A549 (cell line): ENCODE measurements at regions not wholly inside any gene's neighbourhood (a gene's known extent, or its start where the extent isn't known, plus 50 kb on each side); places are given as distances from the start of the nearest gene placed in this dataset.

ENCODE experiments used
- ATAC-seq, 2 experiments: fragments of 200-7000 bp in 1 of 2; fragments of >200 bp in 1 of 2; cut with Nextera tagmentation in 1 of 2; cut with Tn5 transposase in 1 of 2; 3 replicates each; pipeline versions ENCODE4 v1.8.0 to v1.9.1; 2018 to 2020; ENCODE audit warnings: mild to moderate bottlenecking in 1 of 2, moderate library complexity in 1 of 2
- CTCF ChIA-PET: fragments of 300-600 bp; sonication (Branson Sonifier 250); formaldehyde crosslinking; extraction: SDS; loops from one replicate; lab custom pipeline; 2021; ENCODE audit warnings: antibody characterized with exemption, inconsistent platforms; lab: Yijun Ruan, JAX
- POLR2A ChIA-PET: fragments of 350-600 bp; formaldehyde crosslinking; extraction: SDS; loops from one replicate; lab custom pipeline; 2021; ENCODE audit warnings: antibody characterized with exemption, inconsistent platforms; lab: Yijun Ruan, JAX
- DNase-seq, 2 experiments: peaks; one replicate each; pipeline versions ENCODE4 v3.0.0 to v3.0.0-alpha.2; 2011 to 2016; ENCODE audit warnings: low read depth in 1 of 2, low spot score in 1 of 2
- FAIRE-seq: peaks from 2 replicates; lab custom pipeline; 2011; peaks lifted over from hg19 to GRCh38; lab: Jason Lieb, UNC
- H3K27ac ChIP-seq, 2 experiments: fragments of >200 bp; sonication (Bioruptor Twin); formaldehyde crosslinking; 3 replicates each; pipeline ENCODE4 v1.5.1; 2016 to 2017
- H3K4me1 ChIP-seq: fragments of >200 bp; sonication (Bioruptor Twin); formaldehyde crosslinking; 3 replicates; pipeline ENCODE4 v1.6.1; 2016
- H3K4me2 ChIP-seq: fragments of >200 bp; sonication (Bioruptor Twin); formaldehyde crosslinking; 3 replicates; pipeline ENCODE4 v1.6.1; 2016
- H3K4me3 ChIP-seq: fragments of >200 bp; sonication (Bioruptor Twin); formaldehyde crosslinking; 3 replicates; pipeline ENCODE4 v1.5.1; 2016
- H3K9me3 ChIP-seq: fragments of >200 bp; sonication (Bioruptor Twin); formaldehyde crosslinking; 3 replicates; pipeline ENCODE4 v1.6.1; 2016
- CEBPB ChIP-seq, 2 experiments: fragments of >200 bp in 1 of 2; sonication (Bioruptor Twin) in 1 of 2; formaldehyde crosslinking in 1 of 2; IDR thresholded peaks; 2 replicates each; pipeline ENCODE4 v1.6.1; 2012 to 2016
- CHD4 ChIP-seq: fragments of 200-600 bp; sonication (generic); IDR thresholded peaks from 2 replicates; pipeline ENCODE4 v1.6.1; 2016; ENCODE audit warnings: antibody characterized with exemption, mild to moderate bottlenecking, borderline replicate concordance
- E2F6 ChIP-seq: IDR thresholded peaks from 2 replicates; pipeline ENCODE4 v1.6.1; 2012; ENCODE audit warnings: low read depth, borderline replicate concordance
- EHMT2 ChIP-seq: fragments of 200-600 bp; sonication (generic); IDR thresholded peaks from 2 replicates; pipeline ENCODE4 v1.6.1; 2016; ENCODE audit warnings: antibody characterized with exemption, low read depth, mild to moderate bottlenecking, moderate library complexity
- EP300 ChIP-seq, 2 experiments: fragments of >200 bp; sonication (Bioruptor Twin); formaldehyde crosslinking; IDR thresholded peaks; 2 replicates in 1 of 2; 3 replicates in 1 of 2; pipeline ENCODE4 v1.6.1; 2016 to 2017
- FOSB ChIP-seq: fragments of 250-450 bp; sonication (Bioruptor Pico); IDR thresholded peaks from 2 replicates; pipeline ENCODE4 v1.5.0; 2020; ENCODE audit warnings: mild to moderate bottlenecking, moderate library complexity
- FOXS1 ChIP-seq: fragments of 250-450 bp; sonication (Bioruptor Pico); IDR thresholded peaks from 2 replicates; pipeline ENCODE4 v1.5.0; 2020; ENCODE audit warnings: mild to moderate bottlenecking, moderate library complexity
- HDAC2 ChIP-seq: fragments of 200-600 bp; sonication (generic); IDR thresholded peaks from 2 replicates; pipeline ENCODE4 v1.6.1; 2016
- HEYL ChIP-seq: fragments of 250-450 bp; sonication (Bioruptor Pico); IDR thresholded peaks from 2 replicates; pipeline ENCODE4 v1.8.0; 2021; ENCODE audit warnings: mild to moderate bottlenecking, moderate library complexity
- HOXB13 ChIP-seq: fragments of 250-450 bp; sonication (Bioruptor Pico); IDR thresholded peaks from 2 replicates; pipeline ENCODE4 v1.5.0; 2020; ENCODE audit warnings: low read depth, mild to moderate bottlenecking, moderate library complexity
- JUN ChIP-seq, 2 experiments: fragments of >200 bp; sonication (Bioruptor Twin); formaldehyde crosslinking; IDR thresholded peaks; 2 replicates in 1 of 2; 3 replicates in 1 of 2; pipeline ENCODE4 v1.6.1; 2016 to 2017
- KDM1A ChIP-seq: fragments of 200-600 bp; sonication (generic); IDR thresholded peaks from 2 replicates; pipeline ENCODE4 v1.6.1; 2016; ENCODE audit warnings: low read depth, mild to moderate bottlenecking
- MAFK ChIP-seq: fragments of 450-650 bp; IDR thresholded peaks from 2 replicates; pipeline ENCODE4 v1.6.1; 2014; ENCODE audit not compliant: partially characterized antibody
- MAZ ChIP-seq: fragments of 150-350 bp; IDR thresholded peaks from 2 replicates; pipeline ENCODE4 v1.6.1; 2014; ENCODE audit warnings: antibody characterized with exemption, low read depth, low read length, borderline replicate concordance
- NFE2L2 ChIP-seq: fragments of 150-350 bp; conservative IDR thresholded peaks from 2 replicates; pipeline ENCODE4 v1.6.1; 2014; ENCODE audit warnings: low read length
- POLR2A ChIP-seq: IDR thresholded peaks from 2 replicates; pipeline ENCODE4 v1.6.1; 2012; ENCODE audit warnings: mild to moderate bottlenecking, low read length
- RCOR1 ChIP-seq: fragments of 150-350 bp; IDR thresholded peaks from 2 replicates; pipeline ENCODE4 v1.6.1; 2014; ENCODE audit warnings: antibody characterized with exemption, low read length, low read depth
- REST ChIP-seq: fragments of 200-600 bp; sonication (generic); IDR thresholded peaks from 2 replicates; pipeline ENCODE4 v1.6.1; 2016; ENCODE audit warnings: antibody characterized with exemption, mild to moderate bottlenecking, moderate library complexity
- SREBF2 ChIP-seq: fragments of 450-650 bp; IDR thresholded peaks from 2 replicates; pipeline ENCODE4 v1.6.1; 2014; ENCODE audit warnings: mild to moderate bottlenecking, moderate library complexity
- TFCP2L1 ChIP-seq: fragments of 250-450 bp; sonication (Bioruptor Pico); IDR thresholded peaks from 2 replicates; pipeline ENCODE4 v1.5.0; 2021; ENCODE audit warnings: mild to moderate bottlenecking
- TP53 ChIP-seq: fragments of 250-450 bp; sonication (Bioruptor Pico); IDR thresholded peaks from 2 replicates; pipeline ENCODE4 v1.5.0; 2021; ENCODE audit warnings: mild to moderate bottlenecking, moderate library complexity
- ZC3H11A ChIP-seq: fragments of 450-650 bp; IDR thresholded peaks from 2 replicates; pipeline ENCODE4 v1.6.1; 2014; ENCODE audit warnings: antibody characterized with exemption, mild to moderate bottlenecking
- WGBS: methylation state at CpG from one replicate; pipeline ENCODE4 v1.1.6; 2017; ENCODE audit errors: missing lambda C conversion rate; 5-methylcytosine and 5-hydroxymethylcytosine counted together
- TF ChIP-seq, protein P1 (sequence below): fragments of >200 bp; sonication (Bioruptor Twin); formaldehyde crosslinking; IDR thresholded peaks from 3 replicates; pipeline ENCODE4 v1.6.1; 2016

- Histone ChIP-seq H3K27ac (no peak overlapping the region), H3K4me2 (no peak overlapping the region), H3K4me3 (no peak overlapping the region), H3K4me1 (no peaks in the 10 kb centered on the region), H3K9me3 (no peaks in the 10 kb centered on the region)
- DNase-seq: no peak
- 1% methylated on average over 4 of the region's 4 CpGs for WGBS
- CTCF ChIA-PET: interaction anchor here (1.8 kb wide), 1 partner anchor 10 kb away, joined by 4 read pairs; no protein-coding TSS in a partner anchor
- no peak for TF ChIP-seq FOSB (CRISPR knock-in tag)
- TF ChIP-seq E2F6: no peak
- no peak for FAIRE-seq
- ATAC-seq: no peak
- POLR2A ChIA-PET: no interaction called here
Measured at GRCh38 chr11:15735706-15736105, 620.6 kb downstream of the SOX6 start.

DNA sequence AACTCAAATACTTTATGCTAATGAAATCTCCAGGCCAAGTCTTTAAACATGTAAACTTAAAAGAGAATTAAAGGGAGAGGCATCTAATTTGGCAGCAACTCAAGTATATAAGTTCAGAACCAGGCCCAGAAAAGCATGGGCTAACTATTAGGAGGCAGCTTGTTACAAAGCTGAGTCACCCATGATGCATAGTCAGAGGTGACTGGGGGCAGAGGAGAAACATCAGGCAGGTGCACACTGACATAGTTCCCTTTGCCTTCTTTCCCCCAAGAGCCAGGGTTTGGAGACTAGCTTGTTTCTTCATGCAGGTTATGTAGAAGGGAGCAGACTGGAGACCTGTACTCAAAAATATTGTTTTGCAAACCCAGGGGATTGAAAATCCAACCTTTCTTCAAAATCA lies 619.0 kb downstream of the SOX6 start:
- H3K4me3 ChIP-seq: no peak overlapping the region
- no peak overlapping the region for H3K4me2 ChIP-seq
- H3K9me3 ChIP-seq: no peaks in the 10 kb centered on the region
- CTCF ChIA-PET: no interaction called here
- TF ChIP-seq FOXS1 (CRISPR knock-in tag): no peak
- no peak for TF ChIP-seq ZC3H11A
- no peak for TF ChIP-seq HOXB13 (CRISPR knock-in tag)
- TF ChIP-seq HDAC2: no peak
- TF ChIP-seq JUN (IDR thresholded peaks at IDR 0.05): no peak
- no peak for TF ChIP-seq CHD4
- TF ChIP-seq, all 56 proteins: peak for 0
- ATAC-seq (no peak), FAIRE-seq (no peak), DNase-seq (no peak)
- H3K27ac ChIP-seq: no peak overlapping the region
- POLR2A ChIA-PET: no interaction called here
- H3K4me1 ChIP-seq: no peaks in the 10 kb centered on the region

DNA sequence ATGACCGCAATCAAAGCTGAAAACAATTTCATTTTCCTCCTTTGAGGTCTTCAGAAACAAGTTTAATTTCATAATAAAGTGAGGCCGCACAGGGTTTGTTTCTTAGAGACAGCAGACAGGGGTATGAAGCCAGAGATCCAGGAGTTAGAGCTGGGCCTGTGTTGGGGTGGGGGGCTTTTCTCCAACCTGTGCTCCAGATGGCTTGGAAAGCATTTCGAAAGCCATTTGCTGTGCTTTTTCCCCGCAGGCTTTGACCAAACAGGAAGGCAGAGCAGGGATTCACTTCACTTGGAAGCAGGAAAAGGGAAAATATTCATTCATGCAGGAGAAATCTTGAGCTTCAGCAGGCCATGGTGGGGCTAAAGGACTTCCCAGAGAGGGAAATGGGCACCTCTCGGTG lies 617.4 kb downstream of the SOX6 start:
- no peak for ATAC-seq
- Histone ChIP-seq H3K9me3 (no peaks in the 10 kb centered on the region), H3K4me3 (no peak overlapping the region), H3K27ac (no peak overlapping the region), H3K4me2 (no peak overlapping the region), H3K4me1 (no peaks in the 10 kb centered on the region)
- 37% methylated on average over 5 of the region's 5 CpGs for WGBS
- TF ChIP-seq SREBF2 (no peak), NFE2L2 (no peak), REST (no peak), KDM1A (no peak), CEBPB (IDR thresholded peaks at IDR 0.05) (no peak), MAFK (no peak), EHMT2 (no peak), FOSB (CRISPR knock-in tag) (no peak), POLR2A (no peak), RCOR1 (no peak), TFCP2L1 (CRISPR knock-in tag) (no peak), MAZ (no peak), EP300 (IDR thresholded peaks at IDR 0.05) (no peak), HEYL (CRISPR knock-in tag) (no peak), TP53 (CRISPR knock-in tag) (no peak)
- TF ChIP-seq, protein P1, sequence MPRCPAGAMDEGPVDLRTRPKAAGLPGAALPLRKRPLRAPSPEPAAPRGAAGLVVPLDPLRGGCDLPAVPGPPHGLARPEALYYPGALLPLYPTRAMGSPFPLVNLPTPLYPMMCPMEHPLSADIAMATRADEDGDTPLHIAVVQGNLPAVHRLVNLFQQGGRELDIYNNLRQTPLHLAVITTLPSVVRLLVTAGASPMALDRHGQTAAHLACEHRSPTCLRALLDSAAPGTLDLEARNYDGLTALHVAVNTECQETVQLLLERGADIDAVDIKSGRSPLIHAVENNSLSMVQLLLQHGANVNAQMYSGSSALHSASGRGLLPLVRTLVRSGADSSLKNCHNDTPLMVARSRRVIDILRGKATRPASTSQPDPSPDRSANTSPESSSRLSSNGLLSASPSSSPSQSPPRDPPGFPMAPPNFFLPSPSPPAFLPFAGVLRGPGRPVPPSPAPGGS: no peak
- no peak for DNase-seq
- ChIA-PET CTCF (interaction anchor here (0.6 kb wide), 1 partner anchor 1174 kb away, joined by 3 read pairs; no protein-coding TSS in a partner anchor), POLR2A (no interaction called here)
- no peak for FAIRE-seq
